Kasumi-1 (cell line): ENCODE measurements at regions not wholly inside any gene's neighbourhood (a gene's known extent, or its start where the extent isn't known, plus 50 kb on each side); places are given as distances from the start of the nearest gene placed in this dataset.
A peak's percentile ranks its signal among the peaks of the same experiment; 100 is the strongest.

Source experiments
- DNase-seq, 2 experiments: peaks; one replicate each; lab custom pipeline; 2025; lab: John Stamatoyannopoulos, UW

DNA sequence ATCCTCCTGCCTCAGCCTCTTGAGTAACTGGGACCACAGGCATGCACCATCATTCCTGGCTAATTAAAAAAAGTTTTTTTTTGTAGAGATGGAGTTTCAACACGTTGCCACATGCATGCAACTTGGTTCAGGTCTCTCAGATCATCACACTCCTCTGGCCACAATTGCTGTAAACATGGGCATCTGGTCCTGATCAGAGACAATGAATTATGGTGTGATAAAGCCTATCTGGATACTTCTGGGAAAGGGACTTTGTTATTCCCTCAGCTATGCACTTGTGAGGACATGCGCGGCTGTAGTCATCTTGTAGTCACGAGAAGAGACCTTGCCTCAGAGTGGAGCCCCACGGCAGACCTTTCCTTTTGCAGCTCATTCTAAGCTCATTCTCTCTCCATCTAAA, 210.9 kb upstream of the ZFP64 start:
- DNase-seq = no peak

- DNase-seq = no peak
Measured at GRCh38 chr20:52401431-52401830, 209.9 kb upstream of the ZFP64 start.

- DNase-seq = no peak
Measured at GRCh38 chr20:52399352-52399751, 207.8 kb upstream of the ZFP64 start.

- DNase-seq = no peak
Measured at GRCh38 chr20:52389606-52390005, 198.0 kb upstream of the ZFP64 start.

DNA sequence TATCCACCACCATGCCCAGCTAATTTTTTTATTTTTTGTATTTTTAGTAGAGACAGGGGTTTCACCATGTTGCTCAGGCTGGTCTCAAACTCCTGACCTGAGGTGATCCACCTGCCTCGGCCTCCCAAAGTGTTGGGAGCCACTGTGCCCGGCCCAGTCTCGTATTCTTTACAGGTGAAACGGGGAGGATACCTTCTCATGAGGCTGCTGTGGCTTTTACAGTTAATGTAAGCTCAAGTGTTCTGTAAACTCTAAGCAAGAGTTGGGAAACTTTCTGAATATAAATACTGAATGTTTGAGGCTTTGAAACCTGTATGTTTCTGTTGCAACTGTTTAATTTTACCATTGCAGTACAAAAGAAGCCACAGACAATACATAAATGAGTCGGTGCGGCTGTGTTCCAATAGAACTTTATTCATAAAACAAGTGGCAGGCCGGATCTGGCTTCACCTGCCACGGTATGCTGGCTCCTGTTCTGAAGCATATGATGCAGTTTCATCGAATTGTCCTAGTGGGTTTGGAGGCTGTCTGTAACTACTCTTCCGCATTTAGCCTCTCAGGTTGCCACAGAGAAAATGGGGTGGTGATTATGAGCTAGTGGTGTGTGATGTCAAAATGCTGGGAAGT, 192.5 kb upstream of the ZFP64 start:
- DNase-seq = no peak

DNA sequence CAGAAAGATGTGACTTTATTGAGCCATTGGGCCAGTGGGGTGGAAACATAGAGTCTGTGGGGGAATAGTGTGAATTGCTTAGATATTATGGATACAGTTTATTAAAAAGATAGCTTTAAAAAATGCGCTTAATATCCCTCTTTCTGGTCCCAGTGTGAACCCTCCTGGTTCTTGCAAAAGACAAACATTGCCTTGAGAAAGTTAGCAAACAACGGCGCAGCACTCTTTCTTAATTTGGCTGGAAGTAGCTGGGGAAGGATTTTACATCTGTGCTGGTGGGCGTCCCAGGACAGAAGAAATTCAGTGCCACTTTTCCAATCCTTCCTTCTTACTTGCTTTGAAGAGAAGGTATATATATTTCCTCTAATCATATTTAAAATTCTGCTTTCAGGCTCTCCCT, 191.4 kb upstream of the ZFP64 start:
- no peak for DNase-seq

DNA sequence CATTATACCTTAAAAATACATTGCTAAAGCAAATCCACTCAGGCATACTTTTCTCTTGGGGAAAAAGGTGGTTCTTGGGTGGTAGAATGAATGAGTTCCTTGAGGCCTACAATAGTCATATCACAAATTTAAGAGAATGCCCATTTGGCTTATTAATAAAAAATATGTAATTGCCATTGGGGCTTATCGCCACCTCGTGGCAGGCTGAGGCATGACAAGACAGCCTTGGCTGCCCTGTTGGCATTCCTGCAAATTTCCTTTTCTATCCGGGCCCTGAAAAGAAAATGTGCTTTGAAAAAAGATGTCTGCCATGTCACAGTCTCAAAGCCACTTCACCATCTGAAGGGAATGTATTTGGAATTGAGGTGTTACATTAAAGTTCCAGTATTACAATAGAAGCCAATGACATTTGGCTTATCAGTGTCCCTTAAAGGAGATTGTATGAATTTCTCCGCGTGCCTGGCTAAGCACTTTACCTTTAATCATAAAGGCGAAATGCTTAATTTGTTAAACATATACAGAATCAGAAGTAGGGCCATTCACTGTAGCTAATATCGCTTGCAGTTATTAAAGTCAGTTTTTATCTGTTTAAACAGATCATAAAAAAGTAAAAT, 188.3 kb upstream of the ZFP64 start:
- peak; percentile 1 to 6 for DNase-seq

- DNase-seq = no peak
Measured at GRCh38 chr20:52372169-52372568, 180.6 kb upstream of the ZFP64 start.

- DNase-seq = no peak
Measured at GRCh38 chr20:52365688-52366087, 174.1 kb upstream of the ZFP64 start.

- no peak for DNase-seq
Measured at GRCh38 chr20:52364405-52364804, 172.8 kb upstream of the ZFP64 start.

DNA sequence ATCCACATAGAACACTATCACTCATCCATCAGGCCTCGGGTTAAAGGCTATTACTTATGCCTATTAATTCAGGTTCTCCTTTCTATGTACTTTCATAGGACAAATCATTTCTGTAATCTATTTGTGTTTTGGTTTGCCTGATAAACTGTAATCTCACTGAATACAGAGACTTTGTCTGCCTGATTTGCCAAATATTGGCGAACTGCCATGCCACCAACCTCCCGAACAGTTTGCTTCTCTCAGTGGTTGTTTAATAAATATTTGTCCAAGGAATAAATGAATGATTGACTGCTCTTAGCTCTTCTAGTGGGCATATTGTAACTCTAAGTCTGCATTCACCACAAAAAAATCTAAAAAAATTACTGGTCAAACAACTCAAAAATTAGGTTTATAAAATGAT, 170.1 kb upstream of the ZFP64 start:
- no peak for DNase-seq

GRCh38 chr20:52349806-52350205, 158.2 kb upstream of the ZFP64 start:
- DNase-seq = no peak

GRCh38 chr20:52348434-52348833, 156.9 kb upstream of the ZFP64 start:
- no peak for DNase-seq

DNA sequence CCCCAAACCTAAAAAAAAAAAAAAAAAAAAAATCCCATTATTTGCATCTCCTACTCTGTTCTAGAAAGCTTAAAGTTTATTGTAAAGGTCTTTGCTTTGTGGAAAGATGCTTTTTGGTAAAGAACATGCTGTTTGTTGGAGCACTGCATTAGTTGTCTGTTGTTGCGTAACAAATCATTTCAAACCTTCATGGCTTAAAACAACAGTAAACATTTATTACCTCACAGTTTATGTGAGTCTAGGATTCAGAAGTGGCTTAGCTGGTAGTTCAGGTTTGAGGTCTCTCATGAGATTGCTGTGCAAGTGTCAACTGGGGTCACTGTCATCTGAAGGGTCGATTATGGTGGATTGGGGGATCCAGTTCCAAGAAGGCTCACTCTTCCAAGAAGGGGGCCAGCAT, 155.2 kb upstream of the ZFP64 start:
- no peak for DNase-seq

- no peak for DNase-seq
Measured at GRCh38 chr20:52342913-52343312, 151.3 kb upstream of the ZFP64 start.

GRCh38 chr20:52340036-52340634, 148.6 kb upstream of the ZFP64 start:
- no peak for DNase-seq

GRCh38 chr20:52332649-52333250, 141.2 kb upstream of the ZFP64 start:
- no peak for DNase-seq

GRCh38 chr20:52332230-52332629, 140.7 kb upstream of the ZFP64 start:
- DNase-seq = no peak

GRCh38 chr20:52331655-52332054, 140.1 kb upstream of the ZFP64 start:
- no peak for DNase-seq

DNA sequence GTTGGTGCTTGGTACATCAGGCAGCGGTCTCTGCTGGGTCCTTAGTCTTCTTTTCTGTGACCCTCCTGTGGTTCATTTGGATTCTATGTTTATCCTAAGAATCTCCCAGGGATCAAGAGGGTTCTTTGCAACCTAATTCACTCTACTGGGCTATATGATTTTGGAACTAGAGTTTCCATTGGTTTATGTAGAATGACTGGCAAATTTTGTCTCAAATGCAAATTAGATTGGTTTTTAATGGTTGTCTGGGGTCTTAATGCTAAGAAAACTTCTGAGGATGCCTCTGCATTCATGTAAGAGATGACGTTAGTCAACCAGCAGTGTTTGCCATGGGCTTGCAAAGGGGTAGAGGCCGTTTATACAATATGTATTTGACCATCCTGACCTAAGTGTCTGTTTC, 129.8 kb upstream of the ZFP64 start:
- DNase-seq = no peak

DNA sequence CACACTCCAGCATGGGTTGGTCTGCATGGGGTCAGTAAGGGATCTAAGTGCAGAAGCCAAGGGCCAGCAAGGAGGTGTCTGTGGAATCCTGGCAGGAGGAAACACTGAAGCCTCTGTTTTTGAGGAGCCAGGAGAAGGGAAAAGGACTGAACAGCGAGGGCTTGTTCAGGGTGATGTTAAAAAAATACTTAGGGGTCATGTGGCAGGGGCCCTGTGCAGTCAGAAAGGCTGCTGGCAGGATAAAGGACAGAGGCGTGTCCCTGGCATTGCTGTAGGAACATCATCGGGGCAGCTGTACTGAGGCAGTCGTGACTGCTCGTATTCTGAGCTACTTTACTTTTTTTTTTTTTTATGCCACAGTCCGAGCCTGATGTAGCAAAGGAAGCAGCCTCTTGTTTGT, 127.1 kb upstream of the ZFP64 start:
- DNase-seq = no peak

DNA sequence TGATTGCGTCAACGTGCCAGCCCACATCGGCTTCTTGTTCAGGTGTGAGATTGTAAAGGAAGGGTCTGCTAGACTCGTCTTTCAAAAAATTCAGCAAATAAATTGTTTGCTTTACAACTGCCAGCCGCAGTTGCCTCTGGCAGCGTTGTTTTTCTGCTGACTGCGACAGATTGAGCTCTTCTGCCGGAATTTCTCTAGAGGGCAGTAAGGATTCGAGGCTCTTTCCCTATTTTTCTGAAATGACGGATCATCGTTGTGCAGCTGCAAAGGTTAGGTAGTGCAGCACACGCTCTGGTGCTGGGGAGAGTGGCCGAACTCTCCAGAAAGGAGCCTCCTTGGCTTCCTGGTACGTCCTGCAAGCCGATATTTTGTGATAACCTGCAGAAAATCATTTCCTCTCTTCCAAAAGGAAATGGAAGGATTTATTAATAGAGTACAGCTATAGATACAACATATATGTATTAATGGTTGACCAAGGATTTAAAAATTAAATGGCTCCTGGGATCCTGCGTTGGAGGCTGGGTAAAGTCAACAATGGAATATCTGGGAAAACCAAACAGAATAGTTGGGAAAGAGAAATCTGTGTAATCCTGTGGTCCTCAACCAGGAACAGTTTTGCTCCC, 121.9 kb upstream of the ZFP64 start:
- no peak for DNase-seq
